Stimulated activated CD8-positive, alpha-beta memory T cell treated with anti-CD3 and anti-CD28 coated beads, Interleukin-7, amount 100 ng/mL, for 1 hour (primary cell): ENCODE measurements at regions not wholly inside any gene's neighbourhood (a gene's known extent, or its start where the extent isn't known, plus 50 kb on each side); places are given as distances from the start of the nearest gene placed in this dataset.

Experiments
- DNase-seq, 2 donors: peaks; one replicate each; pipeline ENCODE4 v3.0.0-alpha.2; 2020; ENCODE audit warnings: low read depth in 2 of 2

- DNase-seq: no peak
These were observed 217.1 kb downstream of the CSNK2A3 start for GRCh38 chr11:11135820-11136476.

- DNase-seq: no peak
These were observed 223.9 kb downstream of the CSNK2A3 start for GRCh38 chr11:11129118-11129517.

GRCh38 chr11:11125618-11126017, 227.4 kb downstream of the CSNK2A3 start:
- DNase-seq: no peak

- DNase-seq: no peak
These were observed 230.3 kb downstream of the CSNK2A3 start for GRCh38 chr11:11122749-11123148.

GRCh38 chr11:11119917-11120316, 233.1 kb downstream of the CSNK2A3 start:
- DNase-seq: no peak

- no peak for DNase-seq
These were observed 235.3 kb downstream of the CSNK2A3 start for GRCh38 chr11:11117730-11118129.

- no peak for DNase-seq
These were observed 237.6 kb downstream of the CSNK2A3 start for GRCh38 chr11:11115475-11115874.

- DNase-seq: no peak
These were observed 239.4 kb downstream of the CSNK2A3 start for GRCh38 chr11:11113626-11114025.

GRCh38 chr11:11108026-11108425, 245.0 kb downstream of the CSNK2A3 start:
- DNase-seq: no peak

GRCh38 chr11:11107076-11107723, 245.8 kb downstream of the CSNK2A3 start:
- DNase-seq: no peak

GRCh38 chr11:11105361-11105760, 247.5 kb upstream of the ZBED5 start:
- DNase-seq: no peak

- DNase-seq: no peak
These were observed 238.2 kb upstream of the ZBED5 start for GRCh38 chr11:11095831-11096723.

- no peak for DNase-seq
These were observed 232.6 kb upstream of the ZBED5 start for GRCh38 chr11:11090495-11090894.

GRCh38 chr11:11089805-11090204, 232.0 kb upstream of the ZBED5 start:
- DNase-seq: no peak

GRCh38 chr11:11086979-11087378, 229.1 kb upstream of the ZBED5 start:
- DNase-seq: no peak

GRCh38 chr11:11085580-11085979, 227.7 kb upstream of the ZBED5 start:
- no peak for DNase-seq

- no peak for DNase-seq
These were observed 226.5 kb upstream of the ZBED5 start for GRCh38 chr11:11084337-11084736.

- no peak for DNase-seq
These were observed 225.6 kb upstream of the ZBED5 start for GRCh38 chr11:11083441-11083840.

- no peak for DNase-seq
These were observed 224.8 kb upstream of the ZBED5 start for GRCh38 chr11:11082646-11083045.

- DNase-seq: no peak
These were observed 223.9 kb upstream of the ZBED5 start for GRCh38 chr11:11081776-11082175.

- no peak for DNase-seq
These were observed 223.4 kb upstream of the ZBED5 start for GRCh38 chr11:11081288-11081687.

- no peak for DNase-seq
These were observed 220.7 kb upstream of the ZBED5 start for GRCh38 chr11:11078344-11079086.
